ENCODE measurements at regions not wholly inside any gene's neighbourhood (a gene's known extent, or its start where the extent isn't known, plus 50 kb on each side); places are given as distances from the start of the nearest gene placed in this dataset.

DNA sequence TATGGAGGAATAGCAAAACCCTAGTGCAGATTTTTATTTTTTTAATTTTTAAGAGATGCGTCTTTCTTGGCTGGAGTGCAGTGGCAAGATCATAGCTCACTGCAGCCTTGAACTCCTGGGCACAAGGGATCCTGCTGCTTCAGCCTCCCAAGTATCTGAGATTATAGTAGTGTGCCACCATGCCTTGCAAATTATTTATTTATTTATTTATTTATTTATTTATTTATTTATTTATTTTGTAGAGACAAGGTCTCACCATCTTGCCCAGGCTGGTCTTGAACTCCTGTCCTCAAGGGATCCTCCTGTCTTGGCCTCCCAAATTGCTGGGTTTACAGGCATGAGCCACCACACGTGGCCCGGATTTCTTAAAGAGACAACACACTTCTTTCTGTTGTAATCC, 1158.8 kb downstream of the AACS start:
- H3K27ac ChIP-seq: no peak overlapping the region
- intact Hi-C loops (cut with DNase I): no loop called here
- no peak for DNase-seq
- H3K4me3 ChIP-seq: no peak overlapping the region
- H3K9me3 ChIP-seq (replicated peaks in 1 of 3): no peaks in the 10 kb centered on the region
- H3K27me3 ChIP-seq: no peaks in the 10 kb centered on the region
- WGBS, 4 donors: 73 to 83% (median 74%) methylated on average over 3 of the region's 3 CpGs
- no peaks in the 10 kb centered on the region for H3K4me1 ChIP-seq (replicated peaks in 1 of 2)
- H3K36me3 ChIP-seq (replicated peaks in 1 of 2): no peaks in the 10 kb centered on the region
- TF ChIP-seq, protein P1, sequence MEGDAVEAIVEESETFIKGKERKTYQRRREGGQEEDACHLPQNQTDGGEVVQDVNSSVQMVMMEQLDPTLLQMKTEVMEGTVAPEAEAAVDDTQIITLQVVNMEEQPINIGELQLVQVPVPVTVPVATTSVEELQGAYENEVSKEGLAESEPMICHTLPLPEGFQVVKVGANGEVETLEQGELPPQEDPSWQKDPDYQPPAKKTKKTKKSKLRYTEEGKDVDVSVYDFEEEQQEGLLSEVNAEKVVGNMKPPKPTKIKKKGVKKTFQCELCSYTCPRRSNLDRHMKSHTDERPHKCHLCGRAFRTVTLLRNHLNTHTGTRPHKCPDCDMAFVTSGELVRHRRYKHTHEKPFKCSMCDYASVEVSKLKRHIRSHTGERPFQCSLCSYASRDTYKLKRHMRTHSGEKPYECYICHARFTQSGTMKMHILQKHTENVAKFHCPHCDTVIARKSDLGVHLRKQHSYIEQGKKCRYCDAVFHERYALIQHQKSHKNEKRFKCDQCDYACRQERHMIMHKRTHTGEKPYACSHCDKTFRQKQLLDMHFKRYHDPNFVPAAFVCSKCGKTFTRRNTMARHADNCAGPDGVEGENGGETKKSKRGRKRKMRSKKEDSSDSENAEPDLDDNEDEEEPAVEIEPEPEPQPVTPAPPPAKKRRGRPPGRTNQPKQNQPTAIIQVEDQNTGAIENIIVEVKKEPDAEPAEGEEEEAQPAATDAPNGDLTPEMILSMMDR (IDR thresholded peaks at IDR 0.05): no peak
- TF ChIP-seq POLR2A (IDR thresholded peaks at IDR 0.05): no peak

DNA sequence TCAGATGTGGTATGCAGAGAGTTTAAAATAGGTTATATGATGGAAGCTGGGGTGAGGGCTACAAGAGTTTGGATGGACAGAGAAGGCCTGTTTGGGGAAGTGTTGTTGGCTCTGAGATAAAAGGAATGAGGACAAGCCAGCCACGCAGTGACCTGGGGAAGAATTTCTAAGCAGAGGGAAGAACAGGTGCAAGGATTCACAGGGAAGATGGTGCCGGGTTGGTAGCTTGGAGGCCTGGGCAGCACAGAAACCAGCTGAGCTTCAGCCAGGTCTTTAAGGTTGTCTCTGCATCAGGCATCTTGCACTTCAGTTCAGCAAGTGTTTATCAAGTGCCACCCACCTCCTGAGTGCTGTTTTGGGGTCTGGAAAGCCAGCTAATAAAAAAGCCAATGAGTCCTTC, 1163.7 kb downstream of the AACS start:
- 67 to 76% (median 75%) methylated on average over 2 of the region's 2 CpGs for WGBS, 4 donors
- H3K4me1 ChIP-seq (replicated peaks in 1 of 2): no peaks in the 10 kb centered on the region
- H3K36me3 ChIP-seq (replicated peaks in 1 of 2): no peaks in the 10 kb centered on the region
- DNase-seq: no peak
- H3K27ac ChIP-seq: no peak overlapping the region
- intact Hi-C loops (cut with DNase I): no loop called here
- TF ChIP-seq, protein P1 (IDR thresholded peaks at IDR 0.05): no peak
- no peak for TF ChIP-seq POLR2A (IDR thresholded peaks at IDR 0.05)
- no peaks in the 10 kb centered on the region for H3K27me3 ChIP-seq
- no peaks in the 10 kb centered on the region for H3K9me3 ChIP-seq (replicated peaks in 1 of 3)
- H3K4me3 ChIP-seq: no peak overlapping the region

DNA sequence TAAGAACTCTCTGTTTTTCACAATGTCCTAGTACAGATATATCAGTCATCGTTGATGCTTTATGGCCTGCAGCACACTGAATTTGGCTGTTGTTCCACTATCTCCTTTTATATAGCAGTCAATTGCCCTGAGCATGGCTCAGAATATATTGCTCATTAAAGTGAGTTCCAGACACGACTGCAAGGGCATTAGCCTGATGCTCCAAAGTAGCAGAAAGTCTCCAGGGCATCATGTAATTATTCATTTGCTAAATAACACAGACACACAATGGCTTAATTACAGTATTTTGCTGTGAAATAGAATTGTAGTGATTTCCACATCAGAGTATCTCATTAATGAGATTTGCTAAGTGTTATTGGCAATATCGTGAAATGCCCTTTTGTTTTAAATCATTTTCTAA, 1167.5 kb downstream of the AACS start:
- H3K27ac ChIP-seq: no peak overlapping the region
- H3K4me1 ChIP-seq (replicated peaks in 1 of 2): no peaks in the 10 kb centered on the region
- H3K4me3 ChIP-seq: no peak overlapping the region
- intact Hi-C loops (cut with DNase I): no loop called here
- H3K9me3 ChIP-seq (replicated peaks in 1 of 3): no peaks in the 10 kb centered on the region
- DNase-seq: no peak
- no peaks in the 10 kb centered on the region for H3K27me3 ChIP-seq
- 53 to 72% (median 64%) methylated on average over 3 of the region's 3 CpGs for WGBS, 4 donors
- TF ChIP-seq, protein P1 (IDR thresholded peaks at IDR 0.05): no peak
- no peak for TF ChIP-seq POLR2A (IDR thresholded peaks at IDR 0.05)
- H3K36me3 ChIP-seq (replicated peaks in 1 of 2): no peaks in the 10 kb centered on the region

DNA sequence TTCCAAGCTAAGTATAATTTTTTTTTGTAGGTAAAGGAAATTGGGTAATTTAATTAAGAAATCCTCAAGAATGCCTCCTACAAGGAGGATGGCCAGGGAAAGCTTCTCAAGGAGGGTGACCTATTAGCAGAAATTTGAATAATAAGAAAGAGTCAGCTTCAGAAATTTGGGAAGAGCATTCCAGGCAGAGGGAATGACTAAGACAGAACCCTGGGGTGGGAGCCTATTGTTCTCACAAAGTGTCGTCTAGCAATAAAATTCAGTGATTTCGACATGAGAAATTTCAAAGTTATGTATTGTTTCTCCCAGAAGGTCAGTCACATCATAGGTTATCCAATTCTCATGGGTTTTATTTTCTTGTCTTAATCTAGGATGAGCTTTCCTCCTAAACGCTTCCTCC, 1168.4 kb downstream of the AACS start:
- intact Hi-C loops (cut with DNase I): no loop called here
- TF ChIP-seq, protein P1 (IDR thresholded peaks at IDR 0.05): no peak
- TF ChIP-seq POLR2A (IDR thresholded peaks at IDR 0.05): no peak
- Histone ChIP-seq H3K27me3 (no peaks in the 10 kb centered on the region), H3K36me3 (replicated peaks in 1 of 2) (no peaks in the 10 kb centered on the region), H3K27ac (no peak overlapping the region), H3K9me3 (replicated peaks in 1 of 3) (no peaks in the 10 kb centered on the region), H3K4me3 (no peak overlapping the region), H3K4me1 (replicated peaks in 1 of 2) (no peaks in the 10 kb centered on the region)
- 34 to 52% (median 43%) methylated on average over 3 of the region's 3 CpGs for WGBS, 4 donors
- DNase-seq: no peak

Measured in adrenal gland (tissue), 9 donors.